CD14-positive monocyte (primary cell): ENCODE measurements at regions not wholly inside any gene's neighbourhood (a gene's known extent, or its start where the extent isn't known, plus 50 kb on each side); places are given as distances from the start of the nearest gene placed in this dataset.
"Not testable (repeated sequence)": the region's sequence is repeated elsewhere in the genome, so short reads cannot be mapped to it uniquely, and the experiment has no call there.

Source experiments
- DNase-seq, 3 donors: peaks; one replicate each; pipeline ENCODE4 v3.0.0-alpha.2; 2011 to 2022
- H2AFZ ChIP-seq: 2 replicates; pipeline ENCODE4 v1.6.0; 2012; ENCODE audit warnings: mild to moderate bottlenecking, low read depth, low read length, inconsistent platforms; ENCODE audit not compliant: insufficient read depth, poor library complexity, severe bottlenecking
- H3K27ac ChIP-seq, 2 donors: 1 replicate in 1 of 2; 2 replicates in 1 of 2; pipeline ENCODE4 v1.5.1; 2012 to 2013; ENCODE audit warnings: low read length in 2 of 2, control low read depth in 1 of 2, inconsistent platforms in 1 of 2, low read depth in 1 of 2, mild to moderate bottlenecking in 1 of 2
- H3K27me3 ChIP-seq, 2 donors: one replicate each; pipeline versions ENCODE4 v1.6.0 to v1.6.1; 2011 to 2013; ENCODE audit warnings: low read length in 2 of 2; ENCODE audit not compliant: control insufficient read depth in 2 of 2, insufficient read depth in 2 of 2
- H3K36me3 ChIP-seq, 2 donors: replicated peaks in 1 of 2; 1 replicate in 1 of 2; 2 replicates in 1 of 2; pipeline versions ENCODE4 v1.5.1 to v1.6.1; 2012 to 2013; ENCODE audit warnings: low read length in 2 of 2, control low read depth in 1 of 2, inconsistent platforms in 1 of 2, mild to moderate bottlenecking in 1 of 2; ENCODE audit not compliant: insufficient read depth in 2 of 2, control insufficient read depth in 1 of 2
- H3K4me1 ChIP-seq, 2 donors: 1 replicate in 1 of 2; 2 replicates in 1 of 2; pipeline versions ENCODE4 v1.5.1 to v1.6.1; 2012 to 2013; ENCODE audit warnings: low read length in 2 of 2, control low read depth in 1 of 2, inconsistent platforms in 1 of 2, mild to moderate bottlenecking in 1 of 2, moderate library complexity in 1 of 2; ENCODE audit not compliant: insufficient read depth in 2 of 2, control insufficient read depth in 1 of 2
- H3K4me2 ChIP-seq: replicated peaks from 2 replicates; pipeline ENCODE3; 2012; ENCODE audit warnings: low read length, moderate library complexity, mild to moderate bottlenecking; ENCODE audit not compliant: poor library complexity, severe bottlenecking; ENCODE audit errors: extremely low read depth
- H3K4me3 ChIP-seq, 3 experiments: fragments of 200-600 bp in 1 of 3; sonication (generic) in 1 of 3; replicated peaks in 1 of 3; 1 replicate in 2 of 3; 2 replicates in 1 of 3; pipeline ENCODE4 v1.5.1; 2011 to 2013; ENCODE audit warnings: low read length in 3 of 3, mild to moderate bottlenecking in 3 of 3, control low read depth in 2 of 3, low read depth in 2 of 3, inconsistent platforms in 1 of 3, moderate library complexity in 1 of 3
- H3K79me2 ChIP-seq: 2 replicates; pipeline ENCODE4 v1.6.0; 2012; ENCODE audit warnings: mild to moderate bottlenecking, control low read depth, inconsistent platforms, low read length, moderate library complexity; ENCODE audit not compliant: insufficient read depth
- H3K9ac ChIP-seq: 2 replicates; pipeline ENCODE4 v1.6.0; 2017; ENCODE audit warnings: low read length, mild to moderate bottlenecking; ENCODE audit not compliant: insufficient read depth, poor library complexity, severe bottlenecking
- H3K9me3 ChIP-seq, 2 donors: replicated peaks in 1 of 2; 1 replicate in 1 of 2; 2 replicates in 1 of 2; pipeline versions ENCODE4 v1.5.1 to v1.6.1; 2012 to 2013; ENCODE audit warnings: low read length in 2 of 2, control low read depth in 1 of 2; ENCODE audit not compliant: control insufficient read depth in 1 of 2, insufficient read depth in 1 of 2
- H4K20me1 ChIP-seq: 2 replicates; pipeline ENCODE4 v1.6.0; 2012; ENCODE audit warnings: mild to moderate bottlenecking, low read length, control low read depth, moderate library complexity; ENCODE audit not compliant: insufficient read depth
- H3K27ac Mint-ChIP-seq, 7 donors: one replicate each; pipeline ENCODE4 v1.8.0; 2020; ENCODE audit warnings: mild to moderate bottlenecking in 7 of 7, mixed read lengths in 7 of 7, moderate library complexity in 6 of 7, inconsistent platforms in 2 of 7
- H3K27me3 Mint-ChIP-seq, 3 donors: one replicate each; pipeline ENCODE4 v1.8.0; 2021 to 2022; ENCODE audit warnings: low read depth in 3 of 3, mild to moderate bottlenecking in 3 of 3, mixed read lengths in 3 of 3, moderate library complexity in 3 of 3, inconsistent platforms in 1 of 3
- H3K36me3 Mint-ChIP-seq, 2 donors: one replicate each; pipeline ENCODE4 v1.8.0; 2020; ENCODE audit warnings: mixed read lengths in 2 of 2, inconsistent platforms in 1 of 2, mild to moderate bottlenecking in 1 of 2
- H3K4me1 Mint-ChIP-seq: one replicate; pipeline ENCODE4 v1.8.0; 2020; ENCODE audit warnings: mild to moderate bottlenecking, mixed read lengths
- H3K4me3 Mint-ChIP-seq, 2 donors: one replicate each; pipeline ENCODE4 v1.8.0; 2020; ENCODE audit warnings: mild to moderate bottlenecking in 2 of 2, mixed read lengths in 2 of 2, moderate library complexity in 1 of 2
- H3K9me3 Mint-ChIP-seq, 7 donors: one replicate each; pipeline ENCODE4 v1.8.0; 2020 to 2022; ENCODE audit warnings: mixed read lengths in 7 of 7, mild to moderate bottlenecking in 6 of 7, moderate library complexity in 6 of 7, inconsistent platforms in 2 of 7
- CTCF ChIP-seq: fragments of 200-600 bp; IDR thresholded peaks from one replicate; pipeline ENCODE4 v1.8.0; 2022; ENCODE audit warnings: antibody characterized with exemption, mild to moderate bottlenecking
- WGBS: methylation state at CpG from one replicate; pipeline ENCODE4 v1.1.5; 2013; ENCODE audit warnings: missing lambda C conversion rate; ENCODE audit not compliant: insufficient coverage; 5-methylcytosine and 5-hydroxymethylcytosine counted together
- intact Hi-C, 2 donors: fragments of 100-400 bp; cut with micrococcal nuclease; formaldehyde crosslinking; loops; one replicate each; pipeline versions ENCODE4 v1.15.0 to v1.15.1; 2023

DNA sequence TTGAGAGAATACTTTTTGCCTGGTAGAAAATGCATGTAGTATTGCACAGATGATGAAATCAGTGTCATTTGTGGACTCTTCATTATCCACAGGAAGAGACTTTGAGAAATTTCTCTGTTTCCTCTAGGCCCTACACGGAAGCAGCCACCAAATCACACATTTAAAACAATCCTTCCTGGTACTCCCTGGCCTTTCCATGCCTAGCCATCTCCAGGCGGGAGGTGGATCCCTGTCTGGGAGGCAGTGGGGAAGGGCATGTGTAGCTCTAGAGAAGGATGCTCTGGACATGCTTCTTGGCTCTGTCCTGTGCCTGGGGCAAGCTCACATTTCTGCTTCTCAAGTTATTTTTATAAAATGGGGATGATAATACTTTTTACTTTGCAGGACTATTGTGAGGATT is 114.1 kb downstream of the ADAMTS15 start:
- no peak overlapping the region for H3K4me3 Mint-ChIP-seq
- intact Hi-C loops = no loop called here
- H3K27me3 Mint-ChIP-seq = peaks cover 1 to 3% (median 3%) of the 10 kb centered on the region in 3 donors
- Histone ChIP-seq H4K20me1 (no peaks in the 10 kb centered on the region), H3K9me3 (no peaks in the 10 kb centered on the region), H3K4me3 (no peak overlapping the region), H3K9ac (no peak overlapping the region), H3K27me3 (no peaks in the 10 kb centered on the region), H3K4me2 (no peak overlapping the region), H3K79me2 (no peaks in the 10 kb centered on the region), H3K4me1 (no peaks in the 10 kb centered on the region), H3K27ac (no peak overlapping the region), H2AFZ (no peak overlapping the region), H3K36me3 (no peaks in the 10 kb centered on the region)
- TF ChIP-seq CTCF = no peak
- H3K4me1 Mint-ChIP-seq = peaks cover 3% of the 10 kb centered on the region
- H3K9me3 Mint-ChIP-seq = peaks cover 0 to 2% (median 0%) of the 10 kb centered on the region in 7 donors
- no peaks in the 10 kb centered on the region for H3K36me3 Mint-ChIP-seq
- no peak overlapping the region for H3K27ac Mint-ChIP-seq
- DNase-seq = no peak
- no CpG with 5 or more reads among the region's 2 CpGs for WGBS

GRCh38 chr11:130566360-130566759 is 117.9 kb downstream of the ADAMTS15 start:
- H3K9me3 ChIP-seq, H3K27me3 Mint-ChIP-seq, H3K4me3 ChIP-seq, H3K9me3 Mint-ChIP-seq, H3K4me2 ChIP-seq, H2AFZ ChIP-seq, H3K36me3 ChIP-seq, H4K20me1 ChIP-seq, intact Hi-C loops, H3K27me3 ChIP-seq, DNase-seq, H3K36me3 Mint-ChIP-seq, H3K9ac ChIP-seq, H3K4me1 Mint-ChIP-seq, H3K27ac ChIP-seq, H3K4me3 Mint-ChIP-seq, H3K4me1 ChIP-seq, H3K79me2 ChIP-seq: not testable (repeated sequence)
- 92% methylated on average over 4 of the region's 7 CpGs for WGBS
- peak overlapping the region in 1 of 7 donors; percentile 36 for H3K27ac Mint-ChIP-seq
